Left lung (tissue), 4 donors: ENCODE measurements at regions not wholly inside any gene's neighbourhood (a gene's known extent, or its start where the extent isn't known, plus 50 kb on each side); places are given as distances from the start of the nearest gene placed in this dataset.
A peak's percentile ranks its signal among the peaks of the same experiment; 100 is the strongest.

Source experiments
- ATAC-seq: fragments of 200-7000 bp; cut with Tn5 transposase; one replicate; pipeline ENCODE4 v1.9.1; 2020; ENCODE audit warnings: moderate library complexity
- DNase-seq, 4 donors: peaks; one replicate each; pipeline ENCODE4 v3.0.0-alpha.2; 2013 to 2020
- H3K27ac ChIP-seq, 2 donors: fragments of 200-600 bp; sonication (generic) in 1 of 2; one replicate each; pipeline versions ENCODE4 v1.5.0 to v1.8.0; 2020 to 2021
- H3K27me3 ChIP-seq, 2 donors: fragments of 200-600 bp; sonication (generic) in 1 of 2; one replicate each; pipeline versions ENCODE4 v1.5.0 to v1.8.0; 2020 to 2021
- H3K36me3 ChIP-seq, 2 donors: fragments of 200-600 bp; sonication (generic) in 1 of 2; one replicate each; pipeline versions ENCODE4 v1.5.0 to v1.8.0; 2020 to 2021
- H3K4me1 ChIP-seq, 2 donors: fragments of 200-600 bp; one replicate each; pipeline ENCODE4 v1.8.0; 2021
- H3K4me3 ChIP-seq, 2 donors: fragments of 200-600 bp; sonication (generic) in 1 of 2; one replicate each; pipeline versions ENCODE4 v1.5.0 to v1.8.0; 2020 to 2021; ENCODE audit warnings: mild to moderate bottlenecking in 1 of 2
- H3K9me3 ChIP-seq, 2 donors: fragments of 200-600 bp; sonication (generic) in 1 of 2; one replicate each; pipeline versions ENCODE4 v1.5.0 to v1.8.0; 2020 to 2021
- intact Hi-C, 2 donors: fragments of 100-400 bp; cut with DNase I; formaldehyde crosslinking; loops; one replicate each; pipeline versions ENCODE4 v1.11.2 to v1.14.2; 2022
- TF ChIP-seq, protein P1 (sequence below), 2 donors: fragments of 200-600 bp; sonication (generic) in 1 of 2; IDR thresholded peaks; one replicate each; pipeline versions ENCODE4 v1.5.0 to v1.8.0; 2021; ENCODE audit warnings: antibody characterized with exemption in 2 of 2
- donor health status: DM: no; HTN: yes; CAD: no.
- donor health status: DM: no; HTN: no; CAD: no.

DNA sequence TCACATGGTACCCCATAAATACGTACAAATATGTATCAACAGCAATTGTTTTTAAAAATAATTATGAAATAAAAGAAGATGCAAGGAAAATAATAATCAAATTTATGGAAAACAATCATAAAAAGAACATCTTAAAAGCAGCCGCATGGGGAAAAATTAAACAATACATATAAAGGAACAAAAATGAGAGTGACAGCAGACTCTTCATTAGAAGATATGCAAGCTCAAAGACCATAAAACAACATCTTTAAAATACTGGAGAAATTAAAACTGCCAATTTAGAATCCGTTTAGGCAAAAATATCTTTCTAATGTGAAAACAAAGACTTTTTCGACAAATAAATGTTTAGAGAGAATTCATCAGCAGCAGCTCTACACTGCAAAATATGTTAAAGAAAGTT lies 190.6 kb upstream of the C11orf58 start:
- ATAC-seq: no peak
- H3K4me3 ChIP-seq: no peak overlapping the region
- intact Hi-C loops: no loop called here

DNA sequence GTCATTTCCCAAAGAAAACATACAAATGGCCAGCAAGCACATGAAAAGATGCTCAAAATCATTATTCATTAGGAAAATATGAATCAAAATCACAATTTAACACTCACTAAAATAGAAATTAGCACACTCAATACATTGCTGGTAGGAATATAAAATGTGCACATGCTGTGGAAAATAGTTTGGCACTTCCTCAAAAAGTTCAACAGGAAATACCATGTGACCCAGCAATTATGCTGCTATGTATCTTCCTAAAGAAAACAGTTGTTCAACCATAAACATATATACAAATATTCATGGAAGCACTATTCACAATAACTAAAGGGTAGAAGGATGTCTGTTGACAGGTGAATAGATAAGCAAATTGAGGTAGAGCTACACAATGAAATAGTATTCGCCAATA lies 187.3 kb upstream of the SOX6 start:
- Histone ChIP-seq H3K9me3 (peaks cover 0 to 21% of the 10 kb centered on the region in 2 donors), H3K27me3 (no peaks in the 10 kb centered on the region), H3K4me3 (no peak overlapping the region), H3K36me3 (no peaks in the 10 kb centered on the region), H3K4me1 (no peaks in the 10 kb centered on the region), H3K27ac (no peak overlapping the region)
- intact Hi-C loops: no loop called here
- TF ChIP-seq, protein P1, sequence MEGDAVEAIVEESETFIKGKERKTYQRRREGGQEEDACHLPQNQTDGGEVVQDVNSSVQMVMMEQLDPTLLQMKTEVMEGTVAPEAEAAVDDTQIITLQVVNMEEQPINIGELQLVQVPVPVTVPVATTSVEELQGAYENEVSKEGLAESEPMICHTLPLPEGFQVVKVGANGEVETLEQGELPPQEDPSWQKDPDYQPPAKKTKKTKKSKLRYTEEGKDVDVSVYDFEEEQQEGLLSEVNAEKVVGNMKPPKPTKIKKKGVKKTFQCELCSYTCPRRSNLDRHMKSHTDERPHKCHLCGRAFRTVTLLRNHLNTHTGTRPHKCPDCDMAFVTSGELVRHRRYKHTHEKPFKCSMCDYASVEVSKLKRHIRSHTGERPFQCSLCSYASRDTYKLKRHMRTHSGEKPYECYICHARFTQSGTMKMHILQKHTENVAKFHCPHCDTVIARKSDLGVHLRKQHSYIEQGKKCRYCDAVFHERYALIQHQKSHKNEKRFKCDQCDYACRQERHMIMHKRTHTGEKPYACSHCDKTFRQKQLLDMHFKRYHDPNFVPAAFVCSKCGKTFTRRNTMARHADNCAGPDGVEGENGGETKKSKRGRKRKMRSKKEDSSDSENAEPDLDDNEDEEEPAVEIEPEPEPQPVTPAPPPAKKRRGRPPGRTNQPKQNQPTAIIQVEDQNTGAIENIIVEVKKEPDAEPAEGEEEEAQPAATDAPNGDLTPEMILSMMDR (IDR thresholded peaks at IDR 0.05): no peak
- ATAC-seq (no peak), DNase-seq (no peak)

More for the DNA sequence above, 190.6 kb upstream of the C11orf58 start:
- no peaks in the 10 kb centered on the region for H3K36me3 ChIP-seq
- TF ChIP-seq, protein P1 (IDR thresholded peaks at IDR 0.05): no peak
- no peak overlapping the region for H3K27ac ChIP-seq
- DNase-seq: no peak
- H3K9me3 ChIP-seq: peaks cover 0 to 18% of the 10 kb centered on the region in 2 donors
- H3K4me1 ChIP-seq: no peaks in the 10 kb centered on the region
- H3K27me3 ChIP-seq: no peaks in the 10 kb centered on the region

DNA sequence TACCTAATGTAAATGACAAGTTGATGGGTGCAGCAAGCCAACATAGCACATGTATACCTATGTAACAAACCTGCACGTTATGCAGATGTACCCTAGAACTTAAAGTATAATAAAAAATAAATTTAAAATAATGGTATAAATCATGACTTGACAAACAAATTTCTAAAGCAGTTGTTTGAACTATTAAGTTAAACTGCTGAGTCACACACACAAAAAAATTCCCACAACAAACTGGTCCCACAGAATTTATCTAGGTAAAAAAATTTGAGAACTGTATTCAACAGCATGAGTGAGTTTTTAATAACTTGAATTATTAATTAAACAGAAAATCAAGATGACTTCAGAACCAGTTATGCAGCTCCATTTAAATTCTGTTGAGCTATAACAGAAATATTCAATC lies 186.0 kb upstream of the SOX6 start:
- TF ChIP-seq, protein P1 (IDR thresholded peaks at IDR 0.05): no peak
- H3K27me3 ChIP-seq: no peaks in the 10 kb centered on the region
- H3K4me1 ChIP-seq: no peaks in the 10 kb centered on the region
- ATAC-seq: no peak
- no peak overlapping the region for H3K4me3 ChIP-seq
- no peak for DNase-seq
- H3K36me3 ChIP-seq: no peaks in the 10 kb centered on the region
- peaks cover 0 to 16% of the 10 kb centered on the region in 2 donors for H3K9me3 ChIP-seq
- intact Hi-C loops: no loop called here
- no peak overlapping the region for H3K27ac ChIP-seq

DNA sequence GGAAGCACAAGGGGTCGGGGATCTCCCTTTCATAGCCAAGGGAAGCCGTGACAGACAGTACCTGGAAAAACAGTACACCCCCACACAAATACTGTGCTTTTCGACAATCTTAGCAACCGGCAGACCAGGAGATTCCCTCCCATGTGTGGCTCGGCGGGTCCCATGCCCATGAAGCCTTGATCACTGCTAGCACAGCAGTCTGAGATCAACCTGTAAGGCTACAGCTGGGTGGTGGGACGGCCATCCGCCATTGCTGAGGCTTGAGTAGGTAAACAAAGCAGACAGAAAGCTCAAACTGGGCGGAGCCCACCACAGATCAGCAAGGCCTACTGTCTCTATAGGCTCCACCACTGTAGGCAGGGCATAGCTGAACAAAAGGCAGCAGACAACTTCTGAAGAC lies 180.2 kb upstream of the SOX6 start:
- Histone ChIP-seq H3K4me3 (no peak overlapping the region), H3K9me3 (peaks cover 0 to 8% of the 10 kb centered on the region in 2 donors), H3K4me1 (no peaks in the 10 kb centered on the region), H3K27ac (no peak overlapping the region), H3K27me3 (no peaks in the 10 kb centered on the region), H3K36me3 (no peaks in the 10 kb centered on the region)
- intact Hi-C loops: no loop called here
- TF ChIP-seq, protein P1 (IDR thresholded peaks at IDR 0.05): no peak
- no peak for ATAC-seq
- peak in 1 of 4 donors; percentile 49 for DNase-seq

DNA sequence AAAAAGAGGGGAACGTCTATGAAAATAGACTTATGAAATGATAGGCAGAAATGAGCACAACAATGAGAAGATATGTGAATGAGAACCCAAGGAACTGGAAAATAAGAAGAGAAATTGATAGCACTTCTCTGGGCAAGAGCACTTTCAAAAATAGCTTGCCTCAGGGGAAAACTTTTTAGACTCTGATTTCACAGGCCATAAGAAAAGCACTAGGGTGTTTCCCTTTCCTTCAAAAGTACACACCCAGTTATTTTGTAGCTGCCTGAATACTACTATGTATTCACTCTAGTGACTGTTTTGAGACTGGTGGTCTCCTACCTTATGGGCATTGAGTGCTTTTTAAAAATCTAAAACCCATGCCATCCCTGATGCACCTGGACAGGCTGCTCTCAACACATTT lies 172.3 kb upstream of the SOX6 start:
- H3K9me3 ChIP-seq: no peaks in the 10 kb centered on the region
- DNase-seq (no peak), ATAC-seq (no peak)
- no peaks in the 10 kb centered on the region for H3K4me1 ChIP-seq
- intact Hi-C loops: no loop called here
- H3K4me3 ChIP-seq: no peak overlapping the region
- TF ChIP-seq, protein P1 (IDR thresholded peaks at IDR 0.05): no peak
- no peaks in the 10 kb centered on the region for H3K36me3 ChIP-seq
- H3K27ac ChIP-seq: no peak overlapping the region
- no peaks in the 10 kb centered on the region for H3K27me3 ChIP-seq
